ENCODE measurements at regions not wholly inside any gene's neighbourhood (a gene's known extent, or its start where the extent isn't known, plus 50 kb on each side); places are given as distances from the start of the nearest gene placed in this dataset.

DNA sequence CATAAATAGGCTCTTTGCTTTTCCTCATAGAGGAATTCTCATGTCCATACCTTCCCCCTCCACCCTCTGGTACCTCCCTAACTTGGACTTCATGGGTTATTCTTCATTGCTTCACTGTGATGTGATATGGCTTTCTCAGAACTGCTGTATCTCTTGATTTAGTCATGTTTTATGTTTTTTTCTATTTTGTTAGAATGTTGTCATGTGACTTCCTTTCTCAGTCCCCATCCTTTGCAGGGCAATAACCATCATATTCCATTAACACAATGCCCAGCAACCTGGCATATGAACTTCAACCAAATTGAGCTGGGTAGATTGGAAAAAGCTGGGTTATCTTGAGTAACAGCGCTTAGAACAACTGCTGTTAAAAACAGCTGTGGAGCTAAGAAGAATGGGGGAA is 190.9 kb upstream of the PRSS16 start:
- no peak for TF ChIP-seq CTCF (IDR thresholded peaks at IDR 0.05; ENCODE audit: poor library complexity, severe bottlenecking)
- TF ChIP-seq EZH2 (IDR thresholded peaks at IDR 0.05; ENCODE audit: borderline replicate concordance, insufficient read depth, low read length, poor library complexity, severe bottlenecking), result no peak
